SK-N-MC (cell line): ENCODE measurements at regions not wholly inside any gene's neighbourhood (a gene's known extent, or its start where the extent isn't known, plus 50 kb on each side); places are given as distances from the start of the nearest gene placed in this dataset.

ENCODE experiments used
- EZH2 ChIP-seq: fragments of 200-600 bp; sonication (generic); IDR thresholded peaks from one replicate; pipeline ENCODE4 v1.6.1; 2017; ENCODE audit warnings: antibody characterized with exemption
- POLR2AphosphoS5 ChIP-seq: IDR thresholded peaks from 2 replicates; pipeline ENCODE4 v1.6.1; 2012; ENCODE audit warnings: mild to moderate bottlenecking, low read depth, low read length, borderline replicate concordance

GRCh38 chr5:53303105-53303504 is 177.3 kb upstream of the FST start:
- TF ChIP-seq POLR2AphosphoS5 (no peak), EZH2 (no peak)
